ENCODE measurements at regions not wholly inside any gene's neighbourhood (a gene's known extent, or its start where the extent isn't known, plus 50 kb on each side); places are given as distances from the start of the nearest gene placed in this dataset.

- Mint-ChIP-seq H3K27ac (ENCODE audit: low read depth) (no peak overlapping the region), H3K4me1 (no peaks in the 10 kb centered on the region), H3K27me3 (peaks cover 25% of the 10 kb centered on the region), H3K9me3 (no peaks in the 10 kb centered on the region), H3K4me3 (no peak overlapping the region), H3K36me3 (ENCODE audit: insufficient read depth) (no peaks in the 10 kb centered on the region)
- DNase-seq (ENCODE audit: low spot score in 2 of 2) (no peak), ATAC-seq (replicated peaks; ENCODE audit: extremely low read depth, poor library complexity, severe bottlenecking) (no peak)
Observed at GRCh38 chr2:180927030-180927686, 53.2 kb upstream of the UBE2E3 start.

- Mint-ChIP-seq H3K36me3 (ENCODE audit: insufficient read depth) (no peaks in the 10 kb centered on the region), H3K27ac (ENCODE audit: low read depth) (no peak overlapping the region), H3K4me3 (no peak overlapping the region), H3K27me3 (peaks cover 28% of the 10 kb centered on the region), H3K4me1 (no peaks in the 10 kb centered on the region), H3K9me3 (no peaks in the 10 kb centered on the region)
- ATAC-seq (replicated peaks; ENCODE audit: extremely low read depth, poor library complexity, severe bottlenecking) (no peak), DNase-seq (ENCODE audit: low spot score in 2 of 2) (no peak)
Observed at GRCh38 chr2:180925700-180926099, 54.7 kb upstream of the UBE2E3 start.

- Mint-ChIP-seq H3K27ac (ENCODE audit: low read depth) (no peak overlapping the region), H3K27me3 (peaks cover 44% of the 10 kb centered on the region), H3K9me3 (no peaks in the 10 kb centered on the region), H3K4me1 (no peaks in the 10 kb centered on the region), H3K4me3 (no peak overlapping the region), H3K36me3 (ENCODE audit: insufficient read depth) (no peaks in the 10 kb centered on the region)
- no peak for DNase-seq (ENCODE audit: low spot score in 2 of 2)
- ATAC-seq (replicated peaks; ENCODE audit: extremely low read depth, poor library complexity, severe bottlenecking) = no peak
Observed at GRCh38 chr2:180924063-180924462, 56.3 kb upstream of the UBE2E3 start.

DNA sequence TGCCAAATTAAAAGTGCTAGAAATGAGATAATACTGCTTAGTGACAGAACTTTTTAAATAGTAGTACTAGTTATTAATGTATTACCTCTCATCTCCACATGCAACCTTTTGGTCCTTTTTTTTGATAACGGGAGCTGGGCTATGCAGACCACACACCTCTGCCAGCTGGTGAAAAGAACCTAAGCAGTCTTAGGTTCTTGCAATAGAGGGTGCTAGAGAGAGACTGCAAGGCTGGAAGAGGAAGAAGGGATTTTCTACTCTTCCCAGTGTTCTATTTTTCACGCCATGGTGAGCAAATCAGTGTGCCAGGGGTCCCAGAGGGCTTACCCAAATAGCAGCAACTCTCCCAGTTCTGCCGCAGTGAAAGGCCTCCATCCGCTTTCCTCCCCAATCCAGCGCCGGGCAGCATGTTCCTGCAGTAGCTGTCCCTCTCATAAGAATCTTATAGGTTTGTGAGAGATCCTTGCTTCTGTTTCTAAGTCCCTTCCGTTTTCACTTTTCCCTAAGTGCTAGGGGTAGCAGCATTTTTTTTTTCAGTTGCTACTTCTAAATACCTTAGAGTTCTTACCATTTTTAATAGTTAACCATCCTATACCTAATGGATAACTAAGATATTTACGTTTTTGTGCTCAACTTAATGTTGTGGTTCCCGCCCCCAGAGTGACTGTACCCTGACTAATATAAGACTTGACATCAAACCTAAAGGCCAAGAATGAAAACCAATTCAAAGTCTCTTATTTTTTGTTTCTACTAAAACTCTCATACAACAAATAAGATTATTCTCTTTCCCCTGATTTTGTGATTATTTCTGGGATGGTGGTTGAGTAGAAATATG is 69.4 kb upstream of the UBE2E3 start:
- Mint-ChIP-seq H3K36me3 (ENCODE audit: insufficient read depth) (no peaks in the 10 kb centered on the region), H3K4me3 (no peak overlapping the region), H3K4me1 (no peaks in the 10 kb centered on the region), H3K27ac (ENCODE audit: low read depth) (no peak overlapping the region), H3K27me3 (peaks cover 61% of the 10 kb centered on the region), H3K9me3 (no peaks in the 10 kb centered on the region)
- ATAC-seq (replicated peaks; ENCODE audit: extremely low read depth, poor library complexity, severe bottlenecking) (no peak), DNase-seq (ENCODE audit: low spot score in 2 of 2) (no peak)

DNA sequence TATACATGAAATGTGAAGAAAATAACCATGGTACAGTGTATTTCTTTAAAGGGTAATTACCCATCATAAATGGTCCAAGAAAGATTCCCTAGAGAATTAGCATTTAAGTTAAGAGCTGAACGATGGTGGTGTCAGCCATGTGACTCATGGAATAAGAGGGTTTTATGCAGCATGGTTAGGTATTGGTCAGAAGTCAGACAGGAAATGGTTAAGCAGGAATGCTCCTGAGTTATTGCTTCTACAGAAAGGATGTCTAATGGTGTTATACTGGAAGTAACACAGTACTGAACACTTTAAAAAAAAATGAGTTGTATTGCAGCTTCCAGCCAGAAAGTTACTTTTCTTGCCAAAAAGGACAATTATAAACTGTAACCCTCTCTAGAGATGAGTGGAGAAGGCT is 72.7 kb upstream of the UBE2E3 start:
- peaks cover 57% of the 10 kb centered on the region for H3K27me3 Mint-ChIP-seq
- DNase-seq (ENCODE audit: low spot score in 2 of 2) = no peak
- no peaks in the 10 kb centered on the region for H3K4me1 Mint-ChIP-seq
- no peaks in the 10 kb centered on the region for H3K36me3 Mint-ChIP-seq (ENCODE audit: insufficient read depth)
- no peaks in the 10 kb centered on the region for H3K9me3 Mint-ChIP-seq
- ATAC-seq (replicated peaks; ENCODE audit: extremely low read depth, poor library complexity, severe bottlenecking) = no peak
- H3K4me3 Mint-ChIP-seq = no peak overlapping the region
- no peak overlapping the region for H3K27ac Mint-ChIP-seq (ENCODE audit: low read depth)

GRCh38 chr2:180905461-180905860 is 74.9 kb upstream of the UBE2E3 start:
- Mint-ChIP-seq H3K4me3 (no peak overlapping the region), H3K9me3 (no peaks in the 10 kb centered on the region), H3K4me1 (no peaks in the 10 kb centered on the region), H3K36me3 (ENCODE audit: insufficient read depth) (no peaks in the 10 kb centered on the region), H3K27me3 (peaks cover 59% of the 10 kb centered on the region), H3K27ac (ENCODE audit: low read depth) (no peak overlapping the region)
- DNase-seq (ENCODE audit: low spot score in 2 of 2) (no peak), ATAC-seq (replicated peaks; ENCODE audit: extremely low read depth, poor library complexity, severe bottlenecking) (no peak)

DNA sequence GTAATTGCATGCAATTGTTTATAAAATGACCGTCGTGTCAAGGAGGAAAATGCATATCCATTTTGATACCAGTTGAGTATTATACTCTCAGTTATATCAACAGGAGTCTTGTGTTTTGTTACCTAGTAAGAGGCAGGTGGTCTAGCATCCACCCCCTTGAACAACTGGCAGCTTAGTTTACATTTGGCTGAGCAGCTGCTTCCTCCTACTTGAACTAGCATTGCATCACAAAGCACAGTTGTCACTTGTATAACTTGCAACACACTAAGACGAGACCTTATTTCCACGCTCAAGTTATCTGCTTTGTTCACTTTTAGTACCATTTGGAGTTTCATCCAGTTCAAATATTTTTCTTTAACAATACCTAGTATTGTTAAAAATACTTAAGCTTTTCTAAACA is 75.4 kb upstream of the UBE2E3 start:
- DNase-seq (ENCODE audit: low spot score in 2 of 2) (no peak), ATAC-seq (replicated peaks; ENCODE audit: extremely low read depth, poor library complexity, severe bottlenecking) (no peak)
- H3K27me3 Mint-ChIP-seq = peaks cover 59% of the 10 kb centered on the region
- no peaks in the 10 kb centered on the region for H3K9me3 Mint-ChIP-seq
- no peaks in the 10 kb centered on the region for H3K4me1 Mint-ChIP-seq
- H3K4me3 Mint-ChIP-seq = no peak overlapping the region
- no peak overlapping the region for H3K27ac Mint-ChIP-seq (ENCODE audit: low read depth)
- H3K36me3 Mint-ChIP-seq (ENCODE audit: insufficient read depth) = no peaks in the 10 kb centered on the region

GRCh38 chr2:180901331-180901730 is 79.1 kb upstream of the UBE2E3 start:
- Mint-ChIP-seq H3K27me3 (peaks cover 49% of the 10 kb centered on the region), H3K4me1 (no peaks in the 10 kb centered on the region), H3K4me3 (no peak overlapping the region), H3K9me3 (no peaks in the 10 kb centered on the region), H3K36me3 (ENCODE audit: insufficient read depth) (no peaks in the 10 kb centered on the region), H3K27ac (ENCODE audit: low read depth) (no peak overlapping the region)
- ATAC-seq (replicated peaks; ENCODE audit: extremely low read depth, poor library complexity, severe bottlenecking) (no peak), DNase-seq (ENCODE audit: low spot score in 2 of 2) (no peak)

DNA sequence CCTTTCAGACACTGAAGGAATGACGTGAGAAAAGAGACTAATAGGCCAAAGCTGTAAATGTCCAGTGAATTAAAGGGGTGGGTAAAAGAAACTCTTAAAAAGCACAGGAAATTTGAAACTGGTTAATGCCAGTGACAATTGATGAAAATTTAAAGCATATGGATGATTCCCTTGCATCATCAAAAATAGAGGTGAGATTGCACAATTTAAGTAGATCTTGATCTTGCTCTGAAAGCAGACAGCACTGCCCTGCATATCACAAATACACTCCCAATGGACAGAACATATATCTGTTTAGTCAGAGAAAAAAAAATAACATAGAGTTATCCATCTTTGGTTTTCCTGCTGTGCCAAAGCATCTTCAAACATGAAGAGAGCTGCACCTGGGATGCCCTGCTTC is 86.7 kb upstream of the UBE2E3 start:
- H3K36me3 Mint-ChIP-seq (ENCODE audit: insufficient read depth) = no peaks in the 10 kb centered on the region
- H3K27me3 Mint-ChIP-seq = peaks cover 39% of the 10 kb centered on the region
- no peak for ATAC-seq (replicated peaks; ENCODE audit: extremely low read depth, poor library complexity, severe bottlenecking)
- no peak for DNase-seq (ENCODE audit: low spot score in 2 of 2)
- no peak overlapping the region for H3K27ac Mint-ChIP-seq (ENCODE audit: low read depth)
- no peaks in the 10 kb centered on the region for H3K4me1 Mint-ChIP-seq
- H3K4me3 Mint-ChIP-seq = no peak overlapping the region
- H3K9me3 Mint-ChIP-seq = no peaks in the 10 kb centered on the region

DNA sequence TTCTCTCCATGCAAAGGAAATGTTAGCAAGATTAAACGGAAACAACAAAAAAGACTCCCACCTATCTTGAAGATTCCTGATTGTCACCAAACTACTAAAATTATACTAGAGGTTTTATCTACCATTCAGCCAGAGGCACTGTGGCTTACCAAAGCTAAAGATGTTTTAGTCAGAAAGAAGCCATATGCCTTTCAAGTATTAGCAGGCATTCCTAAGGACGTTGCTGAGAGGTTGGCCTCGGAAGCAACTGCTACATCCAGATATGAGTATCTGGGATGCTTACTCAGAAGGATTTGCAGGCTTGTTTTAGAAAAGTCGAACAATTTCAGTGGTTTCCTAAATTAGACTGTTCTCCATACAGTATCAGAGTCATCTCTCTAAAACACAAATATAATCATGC is 88.3 kb upstream of the UBE2E3 start:
- no peak for DNase-seq (ENCODE audit: low spot score in 2 of 2)
- peaks cover 32% of the 10 kb centered on the region for H3K27me3 Mint-ChIP-seq
- no peak overlapping the region for H3K4me3 Mint-ChIP-seq
- H3K9me3 Mint-ChIP-seq = no peaks in the 10 kb centered on the region
- no peaks in the 10 kb centered on the region for H3K36me3 Mint-ChIP-seq (ENCODE audit: insufficient read depth)
- no peaks in the 10 kb centered on the region for H3K4me1 Mint-ChIP-seq
- H3K27ac Mint-ChIP-seq (ENCODE audit: low read depth) = no peak overlapping the region
- ATAC-seq (replicated peaks; ENCODE audit: extremely low read depth, poor library complexity, severe bottlenecking) = no peak

GRCh38 chr2:180891360-180891759 is 89.0 kb upstream of the UBE2E3 start:
- ATAC-seq (replicated peaks; ENCODE audit: extremely low read depth, poor library complexity, severe bottlenecking) = no peak
- Mint-ChIP-seq H3K4me1 (no peaks in the 10 kb centered on the region), H3K4me3 (no peak overlapping the region), H3K27me3 (peaks cover 31% of the 10 kb centered on the region), H3K36me3 (ENCODE audit: insufficient read depth) (no peaks in the 10 kb centered on the region), H3K9me3 (no peaks in the 10 kb centered on the region), H3K27ac (ENCODE audit: low read depth) (no peak overlapping the region)
- no peak for DNase-seq (ENCODE audit: low spot score in 2 of 2)

DNA sequence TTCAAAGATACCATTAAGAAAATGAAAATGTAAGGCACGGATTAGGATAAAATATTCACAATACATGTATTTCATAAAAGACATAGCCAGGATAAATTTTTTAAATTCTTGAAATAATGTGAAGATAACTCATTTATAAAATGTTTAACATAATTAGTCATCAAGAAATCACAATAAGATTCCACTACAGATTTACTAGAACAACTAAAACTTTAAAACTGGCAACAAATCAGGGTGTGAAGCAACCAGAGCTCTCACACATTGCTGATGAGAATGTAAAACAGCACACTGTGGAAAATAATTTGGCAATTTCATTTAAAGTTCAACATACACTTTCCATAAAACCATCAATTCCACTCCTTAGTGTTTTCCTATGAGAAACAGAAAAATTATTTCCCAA is 89.6 kb upstream of the UBE2E3 start:
- ATAC-seq (replicated peaks; ENCODE audit: extremely low read depth, poor library complexity, severe bottlenecking) (no peak), DNase-seq (ENCODE audit: low spot score in 2 of 2) (no peak)
- H3K27ac Mint-ChIP-seq (ENCODE audit: low read depth) = no peak overlapping the region
- H3K27me3 Mint-ChIP-seq = peaks cover 31% of the 10 kb centered on the region
- no peaks in the 10 kb centered on the region for H3K4me1 Mint-ChIP-seq
- no peaks in the 10 kb centered on the region for H3K9me3 Mint-ChIP-seq
- H3K4me3 Mint-ChIP-seq = no peak overlapping the region
- no peaks in the 10 kb centered on the region for H3K36me3 Mint-ChIP-seq (ENCODE audit: insufficient read depth)

- Mint-ChIP-seq H3K36me3 (ENCODE audit: insufficient read depth) (no peaks in the 10 kb centered on the region), H3K9me3 (no peaks in the 10 kb centered on the region), H3K4me1 (no peaks in the 10 kb centered on the region)
Observed at GRCh38 chr2:180882959-180883358, 97.4 kb upstream of the UBE2E3 start.

More at GRCh38 chr2:180882959-180883358, 97.4 kb upstream of the UBE2E3 start:
- DNase-seq (ENCODE audit: low spot score in 2 of 2) (no peak), ATAC-seq (replicated peaks; ENCODE audit: extremely low read depth, poor library complexity, severe bottlenecking) (no peak)
- Mint-ChIP-seq H3K27ac (ENCODE audit: low read depth) (no peak overlapping the region), H3K27me3 (peaks cover 44% of the 10 kb centered on the region), H3K4me3 (no peak overlapping the region)

Data from central memory CD8-positive, alpha-beta T cell (primary cell).